HCT116 (cell line): ENCODE measurements at regions not wholly inside any gene's neighbourhood (a gene's known extent, or its start where the extent isn't known, plus 50 kb on each side); places are given as distances from the start of the nearest gene placed in this dataset.

Experiments used
- ATAC-seq: fragments of 200-7000 bp; cut with Tn5 transposase; 2 replicates; pipeline ENCODE4 v1.9.1; 2020; ENCODE audit warnings: mild to moderate bottlenecking, moderate library complexity
- BruUV-seq: library from RNA; stranded (reverse); fragments of 400-500 nt; replicated peaks from 2 replicates; lab custom pipeline; 2021; lab: Mats Ljungman, UMichigan
- CTCF ChIA-PET: fragments of 300-600 bp; sonication (Branson Sonifier 250); formaldehyde crosslinking; loops from one replicate; lab custom pipeline; 2021; ENCODE audit warnings: antibody characterized with exemption; lab: Charles Lee
- POLR2A ChIA-PET: fragments of 300-600, 350-600 bp; sonication (Branson Sonifier 250); formaldehyde crosslinking; loops from one replicate; lab custom pipeline; 2021; ENCODE audit warnings: antibody characterized with exemption; lab: Charles Lee
- RAD21 ChIA-PET, 2 experiments: fragments of 300-600 bp; sonication (Branson Sonifier 250); formaldehyde crosslinking; loops; one replicate each; lab custom pipeline; 2023; ENCODE audit warnings: low total read pairs in 2 of 2; ENCODE audit not compliant: uncharacterized antibody in 2 of 2, unreplicated experiment in 2 of 2, low non-redundant PET in 1 of 2; lab: Charles Lee
- DNase-seq: peaks from one replicate; pipeline ENCODE4 v3.0.0-alpha.2; 2010; ENCODE audit warnings: low read depth, low spot score
- H2AFZ ChIP-seq: fragments of 200-600 bp; shearing (Covaris generic), sonication (generic); 2 replicates; pipeline ENCODE4 v1.6.1; 2017; ENCODE audit warnings: low read depth, mixed run types, mixed read lengths, antibody characterized with exemption, low read length; ENCODE audit not compliant: poor library complexity, severe bottlenecking
- H3K27ac ChIP-seq: 2 replicates; pipeline ENCODE4 v1.5.1; 2012; ENCODE audit warnings: low read depth, low read length
- H3K27me3 ChIP-seq: fragments of 200-600 bp; sonication (generic); 2 replicates; pipeline ENCODE4 v1.6.1; 2016; ENCODE audit warnings: mixed run types, low read length, mixed read lengths; ENCODE audit not compliant: insufficient read depth
- H3K36me3 ChIP-seq, 2 experiments: fragments of 200-500 bp in 1 of 2; fragments of 200-600 bp in 1 of 2; sonication (Bioruptor generic) in 1 of 2; sonication (generic) in 1 of 2; 2 replicates each; pipeline versions ENCODE4 v1.5.1 to v1.6.1; 2014 to 2016; ENCODE audit warnings: low read length in 2 of 2, inconsistent platforms in 1 of 2, mixed read lengths in 1 of 2, mixed run types in 1 of 2; ENCODE audit not compliant: insufficient read depth in 2 of 2, control insufficient read depth in 1 of 2
- H3K4me1 ChIP-seq, 2 experiments: fragments of 200-600 bp in 1 of 2; sonication (generic) in 1 of 2; 2 replicates each; pipeline versions ENCODE4 v1.5.1 to v1.6.1; 2012 to 2017; ENCODE audit warnings: low read length in 2 of 2, inconsistent platforms in 1 of 2, mild to moderate bottlenecking in 1 of 2, mixed read lengths in 1 of 2, mixed run types in 1 of 2, moderate library complexity in 1 of 2; ENCODE audit not compliant: insufficient read depth in 2 of 2, control insufficient read depth in 1 of 2
- H3K4me2 ChIP-seq: fragments of 200-600 bp; sonication (generic); 2 replicates; pipeline ENCODE4 v1.6.1; 2017; ENCODE audit warnings: mixed run types, low read length, mixed read lengths
- H3K4me3 ChIP-seq, 2 experiments: fragments of 200-600 bp in 1 of 2; sonication (generic) in 1 of 2; replicated peaks in 1 of 2; 2 replicates each; pipeline ENCODE4 v1.5.1; 2011 to 2016; ENCODE audit warnings: low read length in 2 of 2, control low read depth in 1 of 2, low read depth in 1 of 2, mild to moderate bottlenecking in 1 of 2, mixed read lengths in 1 of 2, mixed run types in 1 of 2
- H3K79me2 ChIP-seq: fragments of 200-600 bp; sonication (generic); 2 replicates; pipeline ENCODE4 v1.6.1; 2017; ENCODE audit warnings: mild to moderate bottlenecking, mixed run types, low read length, moderate library complexity, mixed read lengths; ENCODE audit not compliant: insufficient read depth
- H3K9ac ChIP-seq: fragments of 200-600 bp; sonication (generic); 2 replicates; pipeline ENCODE4 v1.6.1; 2016; ENCODE audit warnings: low read length, mixed read lengths
- H3K9me2 ChIP-seq: fragments of 200-600 bp; sonication (generic), shearing (Covaris generic); 2 replicates; pipeline ENCODE4 v1.6.1; 2017; ENCODE audit warnings: mixed run types, mild to moderate bottlenecking, moderate library complexity; ENCODE audit not compliant: insufficient read depth
- H3K9me3 ChIP-seq, 2 experiments: fragments of 200-500 bp in 1 of 2; fragments of 200-600 bp in 1 of 2; sonication (Bioruptor generic) in 1 of 2; sonication (generic) in 1 of 2; 2 replicates each; pipeline ENCODE4 v1.6.1; 2014 to 2017; ENCODE audit warnings: low read length in 2 of 2, mixed read lengths in 2 of 2, inconsistent platforms in 1 of 2, low read depth in 1 of 2, mild to moderate bottlenecking in 1 of 2, mixed run types in 1 of 2, moderate library complexity in 1 of 2; ENCODE audit not compliant: control insufficient read depth in 1 of 2, insufficient read depth in 1 of 2
- H4K20me1 ChIP-seq: fragments of 200-600 bp; sonication (generic), shearing (Covaris generic); 2 replicates; pipeline ENCODE4 v1.6.1; 2017; ENCODE audit warnings: mixed run types, mild to moderate bottlenecking, moderate library complexity; ENCODE audit not compliant: insufficient read depth
- ATF3 ChIP-seq: IDR thresholded peaks from 2 replicates; pipeline ENCODE4 v1.6.1; 2012
- CEBPB ChIP-seq: IDR thresholded peaks from 2 replicates; pipeline ENCODE4 v1.6.1; 2012; ENCODE audit warnings: low read depth
- EGR1 ChIP-seq: IDR thresholded peaks from 2 replicates; pipeline ENCODE4 v1.6.1; 2012; ENCODE audit warnings: low read depth
- EZH2phosphoT487 ChIP-seq: fragments of 200-600 bp; IDR thresholded peaks from 2 replicates; pipeline ENCODE4 v1.6.1; 2018; ENCODE audit warnings: antibody characterized with exemption, borderline replicate concordance
- FOSL1 ChIP-seq: IDR thresholded peaks from 2 replicates; pipeline ENCODE4 v1.6.1; 2012; ENCODE audit warnings: low read depth
- JUND ChIP-seq: IDR thresholded peaks from 2 replicates; pipeline ENCODE4 v1.6.1; 2012
- POLR2A ChIP-seq: IDR thresholded peaks from 2 replicates; pipeline ENCODE4 v1.7.0; 2011; ENCODE audit warnings: borderline replicate concordance; ENCODE audit not compliant: insufficient read depth, insufficient read length; ENCODE audit errors: extremely low read depth
- POLR2AphosphoS5 ChIP-seq: IDR thresholded peaks from 2 replicates; pipeline ENCODE4 v1.6.1; 2011; ENCODE audit warnings: mild to moderate bottlenecking, low read depth, low read length, moderate library complexity
- REST ChIP-seq: IDR thresholded peaks from 2 replicates; pipeline ENCODE4 v1.6.1; 2012; ENCODE audit warnings: low read depth
- SP1 ChIP-seq: IDR thresholded peaks from 2 replicates; pipeline ENCODE4 v1.6.1; 2012; ENCODE audit warnings: low read depth
- SRF ChIP-seq: IDR thresholded peaks from 2 replicates; pipeline ENCODE4 v1.6.1; 2012; ENCODE audit warnings: low read depth
- TCF7L2 ChIP-seq: IDR thresholded peaks from 2 replicates; pipeline ENCODE4 v1.7.0; 2011; ENCODE audit warnings: borderline replicate concordance, inconsistent platforms; ENCODE audit not compliant: insufficient read depth, insufficient read length; ENCODE audit errors: extremely low read depth
- YY1 ChIP-seq: IDR thresholded peaks from 2 replicates; pipeline ENCODE4 v1.6.1; 2011; ENCODE audit warnings: low read length, low read depth, moderate library complexity, mild to moderate bottlenecking; ENCODE audit not compliant: insufficient replicate concordance; ENCODE audit errors: extremely low read depth
- ZFX ChIP-seq: fragments of 450-650 bp; IDR thresholded peaks from 2 replicates; pipeline ENCODE4 v1.6.1; 2017
- ZNF274 ChIP-seq: fragments of 200-500 bp; sonication (Bioruptor generic); IDR thresholded peaks from 2 replicates; pipeline ENCODE4 v1.6.1; 2014; ENCODE audit warnings: mild to moderate bottlenecking, low read depth, low read length, inconsistent platforms
- intact Hi-C: fragments of 100-400 bp; cut with micrococcal nuclease; formaldehyde crosslinking; loops from 2 replicates; pipeline ENCODE4 v1.10.0; 2022
- TF ChIP-seq, protein P1 (sequence below): IDR thresholded peaks from 2 replicates; pipeline ENCODE4 v1.6.1; 2011; ENCODE audit warnings: mild to moderate bottlenecking, low read length, moderate library complexity; ENCODE audit not compliant: insufficient replicate concordance; ENCODE audit errors: extremely low read depth
- TF ChIP-seq, protein P2 (sequence below), 3 experiments: fragments of 200-600 bp in 1 of 3; sonication (generic) in 1 of 3; IDR thresholded peaks in 2 of 3; conservative IDR thresholded peaks in 1 of 3; 2 replicates each; pipeline ENCODE4 v1.5.1; 2012 to 2017; ENCODE audit warnings: low read depth in 2 of 3, low read length in 2 of 3, antibody characterized with exemption in 1 of 3, borderline replicate concordance in 1 of 3, control low read depth in 1 of 3, mild to moderate bottlenecking in 1 of 3, mixed read lengths in 1 of 3, mixed run types in 1 of 3, moderate library complexity in 1 of 3; ENCODE audit not compliant: insufficient read depth in 1 of 3
- TF ChIP-seq, protein P3 (sequence below): IDR thresholded peaks from 2 replicates; pipeline ENCODE4 v1.6.1; 2012

- Histone ChIP-seq H2AFZ (no peak overlapping the region), H3K9ac (no peak overlapping the region), H3K36me3 (no peaks in the 10 kb centered on the region), H3K4me1 (no peaks in the 10 kb centered on the region), H3K27me3 (no peaks in the 10 kb centered on the region), H3K9me3 (no peaks in the 10 kb centered on the region), H3K4me3 (no peak overlapping the region), H3K9me2 (no peaks in the 10 kb centered on the region), H4K20me1 (no peaks in the 10 kb centered on the region), H3K4me2 (no peak overlapping the region), H3K79me2 (no peaks in the 10 kb centered on the region), H3K27ac (no peak overlapping the region)
- no peak for DNase-seq
- intact Hi-C loops: no loop called here
- no TSS peak for BruUV-seq
- ChIA-PET RAD21 (no interaction called here), CTCF (no interaction called here), POLR2A (no interaction called here)
- no peak for ATAC-seq
- TF ChIP-seq, protein P1, sequence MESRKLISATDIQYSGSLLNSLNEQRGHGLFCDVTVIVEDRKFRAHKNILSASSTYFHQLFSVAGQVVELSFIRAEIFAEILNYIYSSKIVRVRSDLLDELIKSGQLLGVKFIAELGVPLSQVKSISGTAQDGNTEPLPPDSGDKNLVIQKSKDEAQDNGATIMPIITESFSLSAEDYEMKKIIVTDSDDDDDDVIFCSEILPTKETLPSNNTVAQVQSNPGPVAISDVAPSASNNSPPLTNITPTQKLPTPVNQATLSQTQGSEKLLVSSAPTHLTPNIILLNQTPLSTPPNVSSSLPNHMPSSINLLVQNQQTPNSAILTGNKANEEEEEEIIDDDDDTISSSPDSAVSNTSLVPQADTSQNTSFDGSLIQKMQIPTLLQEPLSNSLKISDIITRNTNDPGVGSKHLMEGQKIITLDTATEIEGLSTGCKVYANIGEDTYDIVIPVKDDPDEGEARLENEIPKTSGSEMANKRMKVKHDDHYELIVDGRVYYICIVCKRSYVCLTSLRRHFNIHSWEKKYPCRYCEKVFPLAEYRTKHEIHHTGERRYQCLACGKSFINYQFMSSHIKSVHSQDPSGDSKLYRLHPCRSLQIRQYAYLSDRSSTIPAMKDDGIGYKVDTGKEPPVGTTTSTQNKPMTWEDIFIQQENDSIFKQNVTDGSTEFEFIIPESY: no peak
- no peak for TF ChIP-seq FOSL1
- TF ChIP-seq TCF7L2: no peak
- TF ChIP-seq, protein P2, sequence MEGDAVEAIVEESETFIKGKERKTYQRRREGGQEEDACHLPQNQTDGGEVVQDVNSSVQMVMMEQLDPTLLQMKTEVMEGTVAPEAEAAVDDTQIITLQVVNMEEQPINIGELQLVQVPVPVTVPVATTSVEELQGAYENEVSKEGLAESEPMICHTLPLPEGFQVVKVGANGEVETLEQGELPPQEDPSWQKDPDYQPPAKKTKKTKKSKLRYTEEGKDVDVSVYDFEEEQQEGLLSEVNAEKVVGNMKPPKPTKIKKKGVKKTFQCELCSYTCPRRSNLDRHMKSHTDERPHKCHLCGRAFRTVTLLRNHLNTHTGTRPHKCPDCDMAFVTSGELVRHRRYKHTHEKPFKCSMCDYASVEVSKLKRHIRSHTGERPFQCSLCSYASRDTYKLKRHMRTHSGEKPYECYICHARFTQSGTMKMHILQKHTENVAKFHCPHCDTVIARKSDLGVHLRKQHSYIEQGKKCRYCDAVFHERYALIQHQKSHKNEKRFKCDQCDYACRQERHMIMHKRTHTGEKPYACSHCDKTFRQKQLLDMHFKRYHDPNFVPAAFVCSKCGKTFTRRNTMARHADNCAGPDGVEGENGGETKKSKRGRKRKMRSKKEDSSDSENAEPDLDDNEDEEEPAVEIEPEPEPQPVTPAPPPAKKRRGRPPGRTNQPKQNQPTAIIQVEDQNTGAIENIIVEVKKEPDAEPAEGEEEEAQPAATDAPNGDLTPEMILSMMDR (IDR thresholded peaks at IDR 0.05 in 2 of 3, conservative IDR thresholded peaks at IDR 0.05 in 1 of 3; ENCODE audit: borderline replicate concordance in 1 of 3, insufficient read depth in 1 of 3, low read depth in 2 of 3, low read length in 2 of 3): no peak
- no peak for TF ChIP-seq POLR2A
- TF ChIP-seq, protein P3, sequence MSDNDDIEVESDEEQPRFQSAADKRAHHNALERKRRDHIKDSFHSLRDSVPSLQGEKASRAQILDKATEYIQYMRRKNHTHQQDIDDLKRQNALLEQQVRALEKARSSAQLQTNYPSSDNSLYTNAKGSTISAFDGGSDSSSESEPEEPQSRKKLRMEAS: no peak
- no peak for TF ChIP-seq SP1
- TF ChIP-seq CEBPB: no peak
- no peak for TF ChIP-seq ZNF274
- no peak for TF ChIP-seq YY1
- no peak for TF ChIP-seq REST
- TF ChIP-seq POLR2AphosphoS5: no peak
- TF ChIP-seq JUND: no peak
- TF ChIP-seq EZH2phosphoT487: no peak
- TF ChIP-seq SRF: no peak
- TF ChIP-seq ATF3: no peak
- no peak for TF ChIP-seq EGR1
- no peak for TF ChIP-seq ZFX
These were observed 218.4 kb downstream of the SOX2 start for GRCh38 chr3:181930105-181930504.
